ENCODE measurements at regions not wholly inside any gene's neighbourhood (a gene's known extent, or its start where the extent isn't known, plus 50 kb on each side); places are given as distances from the start of the nearest gene placed in this dataset.

- no peak for TF ChIP-seq CTCF (conservative IDR thresholded peaks at IDR 0.05)
- no peak overlapping the region for H3K27ac ChIP-seq
Measured at GRCh38 chrX:14476205-14476604, 53.1 kb upstream of the GLRA2 start.

GRCh38 chrX:14449773-14450172, 79.6 kb upstream of the GLRA2 start:
- no peak for TF ChIP-seq CTCF (conservative IDR thresholded peaks at IDR 0.05)
- H3K27ac ChIP-seq, result no peak overlapping the region

GRCh38 chrX:14448406-14448805, 80.9 kb upstream of the GLRA2 start:
- TF ChIP-seq CTCF (conservative IDR thresholded peaks at IDR 0.05), result no peak
- H3K27ac ChIP-seq, result no peak overlapping the region

- TF ChIP-seq CTCF (conservative IDR thresholded peaks at IDR 0.05), result no peak
- H3K27ac ChIP-seq, result no peak overlapping the region
Measured at GRCh38 chrX:14440106-14440505, 89.2 kb upstream of the GLRA2 start.

GRCh38 chrX:14427614-14428013, 101.7 kb upstream of the GLRA2 start:
- TF ChIP-seq CTCF (conservative IDR thresholded peaks at IDR 0.05), result no peak
- no peak overlapping the region for H3K27ac ChIP-seq

GRCh38 chrX:14420841-14421240, 108.5 kb upstream of the GLRA2 start:
- TF ChIP-seq CTCF (conservative IDR thresholded peaks at IDR 0.05), result no peak
- no peak overlapping the region for H3K27ac ChIP-seq

- TF ChIP-seq CTCF (conservative IDR thresholded peaks at IDR 0.05), result no peak
Measured at GRCh38 chrX:14412686-14413085, 116.7 kb upstream of the GLRA2 start.

GRCh38 chrX:14411326-14411725, 118.0 kb upstream of the GLRA2 start:
- no peak overlapping the region for H3K27ac ChIP-seq
- TF ChIP-seq CTCF (conservative IDR thresholded peaks at IDR 0.05), result no peak

More at GRCh38 chrX:14412686-14413085, 116.7 kb upstream of the GLRA2 start:
- no peak overlapping the region for H3K27ac ChIP-seq

Data from VCaP (cell line).